ENCODE measurements at regions not wholly inside any gene's neighbourhood (a gene's known extent, or its start where the extent isn't known, plus 50 kb on each side); places are given as distances from the start of the nearest gene placed in this dataset.

DNA sequence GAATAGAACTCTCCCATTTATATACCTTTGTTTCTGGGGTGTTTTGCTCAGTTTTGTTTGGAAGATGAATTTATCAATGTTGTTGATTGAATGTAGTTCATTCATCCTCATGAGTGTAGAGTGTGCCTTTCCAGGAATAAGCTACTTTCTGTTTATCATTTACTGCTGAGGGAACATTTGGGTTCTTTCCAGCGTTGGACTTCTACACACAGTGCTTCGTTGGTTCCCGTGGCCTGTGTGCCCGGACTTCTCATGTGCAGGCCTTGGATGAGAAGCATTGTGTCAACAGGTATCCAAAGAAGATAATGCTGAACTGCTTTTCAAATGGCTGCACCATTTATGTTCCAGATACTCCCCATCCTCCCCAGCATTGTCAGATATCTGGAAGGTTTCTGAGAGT lies 107.6 kb upstream of the TNS3 start:
- TF ChIP-seq, protein P1, sequence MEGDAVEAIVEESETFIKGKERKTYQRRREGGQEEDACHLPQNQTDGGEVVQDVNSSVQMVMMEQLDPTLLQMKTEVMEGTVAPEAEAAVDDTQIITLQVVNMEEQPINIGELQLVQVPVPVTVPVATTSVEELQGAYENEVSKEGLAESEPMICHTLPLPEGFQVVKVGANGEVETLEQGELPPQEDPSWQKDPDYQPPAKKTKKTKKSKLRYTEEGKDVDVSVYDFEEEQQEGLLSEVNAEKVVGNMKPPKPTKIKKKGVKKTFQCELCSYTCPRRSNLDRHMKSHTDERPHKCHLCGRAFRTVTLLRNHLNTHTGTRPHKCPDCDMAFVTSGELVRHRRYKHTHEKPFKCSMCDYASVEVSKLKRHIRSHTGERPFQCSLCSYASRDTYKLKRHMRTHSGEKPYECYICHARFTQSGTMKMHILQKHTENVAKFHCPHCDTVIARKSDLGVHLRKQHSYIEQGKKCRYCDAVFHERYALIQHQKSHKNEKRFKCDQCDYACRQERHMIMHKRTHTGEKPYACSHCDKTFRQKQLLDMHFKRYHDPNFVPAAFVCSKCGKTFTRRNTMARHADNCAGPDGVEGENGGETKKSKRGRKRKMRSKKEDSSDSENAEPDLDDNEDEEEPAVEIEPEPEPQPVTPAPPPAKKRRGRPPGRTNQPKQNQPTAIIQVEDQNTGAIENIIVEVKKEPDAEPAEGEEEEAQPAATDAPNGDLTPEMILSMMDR (IDR thresholded peaks at IDR 0.05): no peak
- TF ChIP-seq POLR2A (IDR thresholded peaks at IDR 0.05) (no peak), EP300 (IDR thresholded peaks at IDR 0.05) (no peak)
